Erythroblast (primary cell): ENCODE measurements at regions not wholly inside any gene's neighbourhood (a gene's known extent, or its start where the extent isn't known, plus 50 kb on each side); places are given as distances from the start of the nearest gene placed in this dataset.
A peak's percentile ranks its signal among the peaks of the same experiment; 100 is the strongest.

ENCODE experiments used
- DNase-seq, 2 experiments: peaks; one replicate each; lab custom pipeline; 2025; lab: John Stamatoyannopoulos, UW
- GATA1 ChIP-seq: IDR thresholded peaks from 2 replicates; pipeline ENCODE4 v1.6.1; 2011; ENCODE audit warnings: low read depth, mild to moderate bottlenecking, control low read depth, low read length, moderate library complexity
- POLR2A ChIP-seq: IDR thresholded peaks from 2 replicates; pipeline ENCODE4 v1.6.1; 2011; ENCODE audit warnings: mild to moderate bottlenecking, low read length

- TF ChIP-seq GATA1 (no peak), POLR2A (no peak)
- no peak for DNase-seq
Measured at GRCh38 chr6:210778-211374, 81.4 kb upstream of the DUSP22 start.

GRCh38 chr6:211871-212497 is 80.3 kb upstream of the DUSP22 start:
- TF ChIP-seq POLR2A (no peak), GATA1 (no peak)
- DNase-seq = no peak

GRCh38 chr6:213284-213683 is 79.0 kb upstream of the DUSP22 start:
- TF ChIP-seq POLR2A = no peak
- TF ChIP-seq GATA1 = no peak
- no peak for DNase-seq

- DNase-seq = no peak
- TF ChIP-seq GATA1 (no peak), POLR2A (no peak)
Measured at GRCh38 chr6:214428-214827, 77.9 kb upstream of the DUSP22 start.

- no peak for DNase-seq
- no peak for TF ChIP-seq GATA1
- TF ChIP-seq POLR2A = no peak
Measured at GRCh38 chr6:215335-216034, 76.8 kb upstream of the DUSP22 start.

- no peak for TF ChIP-seq POLR2A
- TF ChIP-seq GATA1 = no peak
- DNase-seq = peak in 1 of 2 experiments; percentile 25
Measured at GRCh38 chr6:217048-217659, 75.1 kb upstream of the DUSP22 start.

- no peak for TF ChIP-seq GATA1
- no peak for TF ChIP-seq POLR2A
- DNase-seq = no peak
Measured at GRCh38 chr6:218153-219018, 73.9 kb upstream of the DUSP22 start.

GRCh38 chr6:219019-219570 is 73.2 kb upstream of the DUSP22 start:
- TF ChIP-seq GATA1 = no peak
- no peak for TF ChIP-seq POLR2A
- DNase-seq = no peak

GRCh38 chr6:219641-220198 is 72.6 kb upstream of the DUSP22 start:
- no peak for TF ChIP-seq POLR2A
- no peak for TF ChIP-seq GATA1
- peak in 1 of 2 experiments; percentile 7 for DNase-seq

- DNase-seq = no peak
- TF ChIP-seq GATA1 = no peak
- no peak for TF ChIP-seq POLR2A
Measured at GRCh38 chr6:220312-220711, 72.0 kb upstream of the DUSP22 start.

- no peak for TF ChIP-seq POLR2A
- TF ChIP-seq GATA1 = no peak
- DNase-seq = no peak
Measured at GRCh38 chr6:220721-221475, 71.4 kb upstream of the DUSP22 start.

- DNase-seq = no peak
- TF ChIP-seq POLR2A (no peak), GATA1 (no peak)
Measured at GRCh38 chr6:221531-222349, 70.5 kb upstream of the DUSP22 start.
